Adipocyte (in vitro differentiated cells): ENCODE measurements at regions not wholly inside any gene's neighbourhood (a gene's known extent, or its start where the extent isn't known, plus 50 kb on each side); places are given as distances from the start of the nearest gene placed in this dataset.

Source experiments
- DNase-seq: peaks from one replicate; pipeline ENCODE4 v3.0.0-alpha.2; 2015; ENCODE audit warnings: low read depth
- H3K27me3 ChIP-seq: replicated peaks from 2 replicates; pipeline ENCODE4 v1.7.0; 2013; ENCODE audit warnings: mild to moderate bottlenecking, low read length, moderate library complexity; ENCODE audit not compliant: control insufficient read depth, insufficient read depth
- H3K36me3 ChIP-seq: 2 replicates; pipeline ENCODE4 v1.7.0; 2013; ENCODE audit warnings: low read length, mild to moderate bottlenecking, moderate library complexity; ENCODE audit not compliant: control insufficient read depth, insufficient read depth, severe bottlenecking
- H3K4me1 ChIP-seq: 2 replicates; pipeline ENCODE4 v1.7.0; 2013; ENCODE audit warnings: mild to moderate bottlenecking, low read length, moderate library complexity; ENCODE audit not compliant: control insufficient read depth, insufficient read depth
- H3K4me3 ChIP-seq: 2 replicates; pipeline ENCODE4 v1.7.0; 2013; ENCODE audit warnings: mild to moderate bottlenecking, low read length, moderate library complexity
- H3K9ac ChIP-seq: 2 replicates; pipeline ENCODE4 v1.7.0; 2013; ENCODE audit warnings: mild to moderate bottlenecking, low read length, moderate library complexity
- H3K9me3 ChIP-seq: 2 replicates; pipeline ENCODE4 v1.7.0; 2013; ENCODE audit warnings: mild to moderate bottlenecking, low read length, moderate library complexity; ENCODE audit not compliant: control insufficient read depth

- no peaks in the 10 kb centered on the region for H3K4me1 ChIP-seq
- peak overlapping the region; percentile 71 for H3K4me3 ChIP-seq
- no peak overlapping the region for H3K9ac ChIP-seq
- H3K27me3 ChIP-seq, result no peaks in the 10 kb centered on the region
- H3K36me3 ChIP-seq, result no peaks in the 10 kb centered on the region
- H3K9me3 ChIP-seq, result peaks cover 20% of the 10 kb centered on the region
- peak; percentile 12 for DNase-seq
Measured at GRCh38 chr3:162998205-162998604, 1501.6 kb downstream of the OTOL1 start.

- Histone ChIP-seq H3K9me3 (no peaks in the 10 kb centered on the region), H3K27me3 (no peaks in the 10 kb centered on the region), H3K9ac (no peak overlapping the region), H3K4me1 (no peaks in the 10 kb centered on the region), H3K36me3 (no peaks in the 10 kb centered on the region), H3K4me3 (no peak overlapping the region)
- no peak for DNase-seq
Measured at GRCh38 chr3:163011596-163011995, 1515.0 kb downstream of the OTOL1 start.

- DNase-seq, result no peak
- Histone ChIP-seq H3K36me3 (no peaks in the 10 kb centered on the region), H3K4me3 (no peak overlapping the region), H3K4me1 (no peaks in the 10 kb centered on the region), H3K9me3 (no peaks in the 10 kb centered on the region), H3K27me3 (no peaks in the 10 kb centered on the region), H3K9ac (no peak overlapping the region)
Measured at GRCh38 chr3:163016251-163016650, 1519.6 kb downstream of the OTOL1 start.

- no peak overlapping the region for H3K9ac ChIP-seq
- DNase-seq, result no peak
- no peak overlapping the region for H3K4me3 ChIP-seq
- no peaks in the 10 kb centered on the region for H3K4me1 ChIP-seq
- no peaks in the 10 kb centered on the region for H3K36me3 ChIP-seq
- no peaks in the 10 kb centered on the region for H3K9me3 ChIP-seq
- H3K27me3 ChIP-seq, result no peaks in the 10 kb centered on the region
Measured at GRCh38 chr3:163018067-163018466, 1521.5 kb downstream of the OTOL1 start.

GRCh38 chr3:163018664-163019063 lies 1522.1 kb downstream of the OTOL1 start:
- no peaks in the 10 kb centered on the region for H3K4me1 ChIP-seq
- H3K4me3 ChIP-seq, result no peak overlapping the region
- no peaks in the 10 kb centered on the region for H3K36me3 ChIP-seq
- DNase-seq, result no peak
- H3K9ac ChIP-seq, result no peak overlapping the region
- H3K9me3 ChIP-seq, result no peaks in the 10 kb centered on the region
- H3K27me3 ChIP-seq, result no peaks in the 10 kb centered on the region

- Histone ChIP-seq H3K9me3 (no peaks in the 10 kb centered on the region), H3K36me3 (no peaks in the 10 kb centered on the region), H3K4me1 (no peaks in the 10 kb centered on the region), H3K4me3 (no peak overlapping the region), H3K27me3 (no peaks in the 10 kb centered on the region), H3K9ac (no peak overlapping the region)
- no peak for DNase-seq
Measured at GRCh38 chr3:163019260-163019659, 1522.7 kb downstream of the OTOL1 start.

GRCh38 chr3:163033652-163034051 lies 1537.0 kb downstream of the OTOL1 start:
- Histone ChIP-seq H3K4me1 (no peaks in the 10 kb centered on the region), H3K9ac (no peak overlapping the region), H3K9me3 (no peaks in the 10 kb centered on the region)

GRCh38 chr3:163039636-163040035 lies 1543.0 kb downstream of the OTOL1 start:
- Histone ChIP-seq H3K4me1 (peaks cover 1% of the 10 kb centered on the region), H3K36me3 (no peaks in the 10 kb centered on the region), H3K4me3 (no peak overlapping the region), H3K9me3 (no peaks in the 10 kb centered on the region), H3K27me3 (no peaks in the 10 kb centered on the region), H3K9ac (no peak overlapping the region)
- DNase-seq, result no peak

More at GRCh38 chr3:163033652-163034051, 1537.0 kb downstream of the OTOL1 start:
- Histone ChIP-seq H3K36me3 (no peaks in the 10 kb centered on the region), H3K4me3 (no peak overlapping the region), H3K27me3 (no peaks in the 10 kb centered on the region)
- no peak for DNase-seq

- Histone ChIP-seq H3K27me3 (no peaks in the 10 kb centered on the region), H3K36me3 (no peaks in the 10 kb centered on the region), H3K4me1 (peaks cover 9% of the 10 kb centered on the region), H3K4me3 (no peak overlapping the region), H3K9me3 (no peaks in the 10 kb centered on the region), H3K9ac (no peak overlapping the region)
- DNase-seq, result peak; percentile 31
Measured at GRCh38 chr3:163043074-163043473, 1546.5 kb downstream of the OTOL1 start.

- no peak for DNase-seq
- Histone ChIP-seq H3K9me3 (no peaks in the 10 kb centered on the region), H3K9ac (no peak overlapping the region), H3K4me3 (no peak overlapping the region), H3K27me3 (no peaks in the 10 kb centered on the region), H3K4me1 (peaks cover 9% of the 10 kb centered on the region), H3K36me3 (no peaks in the 10 kb centered on the region)
Measured at GRCh38 chr3:163045945-163046344, 1549.3 kb downstream of the OTOL1 start.

GRCh38 chr3:163048881-163049280 lies 1552.3 kb downstream of the OTOL1 start:
- Histone ChIP-seq H3K36me3 (no peaks in the 10 kb centered on the region), H3K4me1 (peaks cover 9% of the 10 kb centered on the region), H3K4me3 (no peak overlapping the region), H3K27me3 (no peaks in the 10 kb centered on the region), H3K9me3 (no peaks in the 10 kb centered on the region), H3K9ac (no peak overlapping the region)
- no peak for DNase-seq

GRCh38 chr3:163056874-163057497 lies 1560.4 kb downstream of the OTOL1 start:
- Histone ChIP-seq H3K4me3 (no peak overlapping the region), H3K27me3 (no peaks in the 10 kb centered on the region), H3K9me3 (no peaks in the 10 kb centered on the region), H3K9ac (no peak overlapping the region), H3K4me1 (peaks cover 9% of the 10 kb centered on the region), H3K36me3 (no peaks in the 10 kb centered on the region)
- DNase-seq, result peak; percentile 80
